Spinal cord (tissue), 9 donors: ENCODE measurements at regions not wholly inside any gene's neighbourhood (a gene's known extent, or its start where the extent isn't known, plus 50 kb on each side); places are given as distances from the start of the nearest gene placed in this dataset.

ENCODE experiments used
- DNase-seq, 6 donors: peaks; one replicate each; pipeline versions ENCODE4 v3.0.0 to v3.0.0-alpha.2; 2013 to 2015; ENCODE audit warnings: low spot score in 6 of 6, low read depth in 4 of 6
- H3K27ac ChIP-seq: one replicate; pipeline ENCODE4 v1.5.1; 2013; ENCODE audit warnings: low read depth, low read length, control low read depth
- H3K27me3 ChIP-seq: one replicate; pipeline ENCODE4 v1.6.1; 2013; ENCODE audit warnings: low read length; ENCODE audit not compliant: control insufficient read depth, insufficient read depth
- H3K36me3 ChIP-seq: one replicate; pipeline ENCODE4 v1.6.1; 2013; ENCODE audit warnings: low read length; ENCODE audit not compliant: control insufficient read depth, insufficient read depth
- H3K4me1 ChIP-seq: one replicate; pipeline ENCODE4 v1.6.1; 2013; ENCODE audit warnings: low read length; ENCODE audit not compliant: control insufficient read depth, insufficient read depth
- H3K4me3 ChIP-seq: one replicate; pipeline ENCODE4 v1.5.1; 2013; ENCODE audit warnings: low read depth, low read length, control low read depth
- H3K9me3 ChIP-seq: one replicate; pipeline ENCODE4 v1.6.1; 2013; ENCODE audit warnings: low read length; ENCODE audit not compliant: control insufficient read depth, insufficient read depth
- WGBS: methylation state at CpG from one replicate; pipeline ENCODE4 v1.1.5; 2013; ENCODE audit warnings: missing lambda C conversion rate; ENCODE audit not compliant: insufficient coverage; 5-methylcytosine and 5-hydroxymethylcytosine counted together
- donor health status: healthy.

DNA sequence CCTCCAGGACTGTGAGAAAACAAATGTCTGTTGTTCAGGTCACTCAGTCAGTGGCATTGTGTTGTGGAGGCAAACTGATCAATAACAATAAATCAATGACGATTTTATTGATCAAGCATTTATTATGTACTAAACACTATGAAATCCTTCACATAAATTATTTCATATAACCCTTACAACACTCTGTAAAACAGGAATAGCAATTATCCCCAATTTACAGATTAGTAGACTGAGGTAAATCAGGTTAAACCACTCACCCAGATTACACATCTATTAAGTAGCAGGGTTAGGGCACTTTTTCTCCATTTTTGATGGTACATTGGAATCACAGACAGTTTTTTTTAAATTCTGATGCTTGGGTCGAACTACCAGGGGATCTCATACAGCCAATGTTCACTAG is 372.8 kb upstream of the MAF start:
- Histone ChIP-seq H3K27me3 (no peaks in the 10 kb centered on the region), H3K27ac (no peak overlapping the region), H3K36me3 (no peaks in the 10 kb centered on the region), H3K9me3 (no peaks in the 10 kb centered on the region), H3K4me3 (no peak overlapping the region), H3K4me1 (no peaks in the 10 kb centered on the region)
- DNase-seq: no peak
- WGBS: no CpG with 5 or more reads among the region's 2 CpGs

DNA sequence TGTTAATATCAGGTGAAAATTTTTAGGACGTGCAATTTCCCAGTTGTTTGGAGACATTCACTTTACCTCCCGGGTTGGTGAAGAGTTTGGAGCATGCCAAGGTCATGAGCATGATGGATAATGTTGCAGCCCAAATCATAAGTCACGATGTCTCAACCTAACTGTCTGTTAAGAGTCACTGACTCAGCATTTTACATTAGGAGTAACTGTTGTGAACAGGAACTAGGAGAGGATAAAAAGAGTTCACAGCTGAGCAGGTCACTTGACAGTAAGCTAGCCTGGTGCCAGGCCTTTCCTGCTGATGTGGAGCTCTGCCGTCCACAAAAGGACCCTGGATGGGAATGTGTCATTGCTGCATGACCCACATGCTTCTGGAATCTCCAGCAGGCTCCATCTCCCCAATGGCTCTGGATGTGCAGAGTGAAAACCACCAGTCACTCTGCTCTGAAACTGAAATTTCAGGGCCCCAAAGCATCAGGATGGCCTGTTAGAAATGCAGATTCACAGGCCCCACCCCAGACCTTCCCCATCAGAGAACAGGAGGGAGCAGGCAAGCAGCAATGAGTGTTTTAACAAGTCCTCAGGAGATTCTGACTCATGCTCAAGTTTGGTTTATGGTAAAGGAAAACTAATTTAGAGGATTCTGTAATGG is 371.6 kb upstream of the MAF start:
- Histone ChIP-seq H3K27ac (no peak overlapping the region), H3K4me3 (no peak overlapping the region), H3K27me3 (no peaks in the 10 kb centered on the region), H3K36me3 (no peaks in the 10 kb centered on the region), H3K4me1 (no peaks in the 10 kb centered on the region), H3K9me3 (no peaks in the 10 kb centered on the region)
- no peak for DNase-seq
- WGBS: 55% methylated on average over 2 of the region's 4 CpGs

DNA sequence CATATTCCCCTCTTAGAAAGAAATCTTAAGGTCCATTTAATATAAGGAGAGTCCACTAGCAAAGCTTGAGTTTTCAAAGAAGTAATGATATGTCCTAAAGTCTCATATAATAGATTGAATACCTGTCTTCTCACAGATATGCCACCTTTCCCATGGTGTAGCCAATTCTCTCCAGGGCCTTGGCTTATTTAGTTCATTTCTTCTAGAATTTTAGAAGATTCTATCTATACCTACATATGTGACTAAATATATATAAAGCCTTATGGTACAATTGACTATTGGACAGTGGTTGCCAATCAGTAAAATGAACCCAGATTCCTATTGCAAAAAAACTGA is 370.7 kb upstream of the MAF start:
- H3K27me3 ChIP-seq: no peaks in the 10 kb centered on the region
- H3K36me3 ChIP-seq: no peaks in the 10 kb centered on the region
- H3K9me3 ChIP-seq: no peaks in the 10 kb centered on the region
- H3K4me1 ChIP-seq: no peaks in the 10 kb centered on the region
- no peak overlapping the region for H3K4me3 ChIP-seq
- no peak for DNase-seq
- no peak overlapping the region for H3K27ac ChIP-seq

DNA sequence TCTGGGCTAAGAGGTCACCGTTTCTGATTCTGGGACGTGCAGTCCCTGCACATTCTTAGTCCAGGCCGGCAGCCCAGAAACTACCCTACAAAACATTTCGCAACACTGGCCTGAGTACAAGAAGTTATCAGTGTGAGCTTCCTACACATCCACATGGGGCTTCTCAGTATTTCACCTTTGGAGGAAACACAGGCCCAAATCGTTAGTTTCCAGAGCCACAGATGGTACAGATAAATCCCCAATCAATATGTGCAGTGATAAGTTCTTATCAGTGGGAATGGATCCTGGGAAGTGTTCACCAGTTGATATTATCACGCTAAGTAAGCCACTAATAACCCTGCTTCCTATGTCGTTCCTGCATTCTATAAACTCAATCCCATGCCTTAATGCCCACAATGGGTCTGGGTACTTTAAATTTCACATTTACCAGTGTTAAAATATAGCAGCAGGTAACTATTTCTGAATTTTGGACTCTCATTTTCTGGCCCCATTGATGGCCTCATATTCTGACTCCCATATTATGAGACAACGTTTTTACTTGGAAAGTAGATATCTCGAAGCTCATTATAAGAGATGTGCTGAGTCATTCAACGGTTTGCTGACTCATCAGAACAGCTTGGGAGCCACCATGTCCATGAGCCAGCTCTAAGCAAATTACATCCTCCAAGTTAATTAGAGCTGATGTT is 370.2 kb upstream of the MAF start:
- DNase-seq: no peak
- no peaks in the 10 kb centered on the region for H3K27me3 ChIP-seq
- WGBS: 87% methylated on average over 5 of the region's 10 CpGs
- no peaks in the 10 kb centered on the region for H3K36me3 ChIP-seq
- no peaks in the 10 kb centered on the region for H3K4me1 ChIP-seq
- H3K4me3 ChIP-seq: no peak overlapping the region
- H3K9me3 ChIP-seq: no peaks in the 10 kb centered on the region
- H3K27ac ChIP-seq: no peak overlapping the region

DNA sequence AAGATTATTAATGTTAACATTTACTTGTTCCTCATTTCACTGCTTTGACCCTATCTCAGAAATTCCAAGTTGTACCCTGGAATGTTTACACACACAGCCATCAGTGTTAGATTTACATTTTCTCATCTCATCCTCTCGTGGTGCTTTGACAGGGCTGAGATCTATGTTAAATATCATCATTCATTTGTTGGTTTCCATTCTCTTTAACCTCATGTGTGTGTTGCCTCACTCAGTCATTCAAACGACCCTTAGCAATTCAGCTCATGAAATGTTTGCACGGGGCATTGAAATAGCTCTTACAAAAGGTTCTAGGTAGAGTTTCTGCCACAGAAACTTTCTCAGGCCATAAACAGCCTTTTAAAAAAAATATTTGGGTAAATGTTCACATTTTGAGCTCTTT is 369.6 kb upstream of the MAF start:
- Histone ChIP-seq H3K4me3 (no peak overlapping the region), H3K27ac (no peak overlapping the region), H3K4me1 (no peaks in the 10 kb centered on the region), H3K36me3 (no peaks in the 10 kb centered on the region), H3K9me3 (no peaks in the 10 kb centered on the region), H3K27me3 (no peaks in the 10 kb centered on the region)
- no peak for DNase-seq
- no CpG with 5 or more reads among the region's 3 CpGs for WGBS

DNA sequence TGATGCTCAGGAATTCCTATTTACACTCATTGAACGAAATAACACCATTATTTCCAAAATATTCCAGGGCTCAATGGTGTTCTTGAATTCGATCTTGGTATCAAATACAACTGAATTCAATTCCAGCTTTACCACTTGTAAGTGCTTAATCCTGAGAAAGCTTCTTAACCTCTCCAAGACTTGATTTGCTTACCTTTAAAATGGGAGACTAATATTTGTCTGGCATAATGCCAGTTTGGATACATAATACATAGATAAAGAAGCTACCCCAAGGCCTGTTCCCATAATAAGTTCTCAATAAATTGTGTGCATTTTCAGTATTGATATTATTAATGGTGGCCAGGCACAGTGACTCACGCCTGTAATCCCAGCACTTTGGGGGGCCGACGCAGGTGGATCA is 368.9 kb upstream of the MAF start:
- DNase-seq: no peak
- H3K9me3 ChIP-seq: no peaks in the 10 kb centered on the region
- H3K4me3 ChIP-seq: no peak overlapping the region
- no peak overlapping the region for H3K27ac ChIP-seq
- H3K27me3 ChIP-seq: no peaks in the 10 kb centered on the region
- WGBS: no CpG with 5 or more reads among the region's 5 CpGs
- no peaks in the 10 kb centered on the region for H3K4me1 ChIP-seq
- H3K36me3 ChIP-seq: no peaks in the 10 kb centered on the region

DNA sequence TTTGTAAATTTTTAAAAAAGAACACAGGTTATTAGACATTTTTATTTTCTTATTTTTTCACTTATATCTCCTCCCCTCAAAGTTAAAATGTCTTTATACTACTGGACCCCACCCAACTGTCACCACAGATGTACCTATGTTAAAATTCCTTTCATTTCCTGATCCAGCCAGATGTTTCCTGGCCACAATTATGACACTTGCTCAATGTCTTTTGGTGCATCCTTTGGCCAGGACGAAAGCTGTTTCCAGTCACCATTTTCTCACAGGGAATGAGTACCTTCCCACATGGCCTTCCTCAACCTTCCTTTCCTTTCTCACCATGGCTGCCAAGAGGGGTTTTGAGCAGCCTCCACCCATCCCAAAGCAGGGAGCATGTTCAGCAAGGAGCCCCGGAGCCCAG is 365.7 kb upstream of the MAF start:
- Histone ChIP-seq H3K27ac (no peak overlapping the region), H3K27me3 (no peaks in the 10 kb centered on the region), H3K36me3 (no peaks in the 10 kb centered on the region), H3K4me3 (no peak overlapping the region), H3K4me1 (no peaks in the 10 kb centered on the region), H3K9me3 (no peaks in the 10 kb centered on the region)
- 100% methylated on average over 2 of the region's 2 CpGs for WGBS
- DNase-seq: no peak

DNA sequence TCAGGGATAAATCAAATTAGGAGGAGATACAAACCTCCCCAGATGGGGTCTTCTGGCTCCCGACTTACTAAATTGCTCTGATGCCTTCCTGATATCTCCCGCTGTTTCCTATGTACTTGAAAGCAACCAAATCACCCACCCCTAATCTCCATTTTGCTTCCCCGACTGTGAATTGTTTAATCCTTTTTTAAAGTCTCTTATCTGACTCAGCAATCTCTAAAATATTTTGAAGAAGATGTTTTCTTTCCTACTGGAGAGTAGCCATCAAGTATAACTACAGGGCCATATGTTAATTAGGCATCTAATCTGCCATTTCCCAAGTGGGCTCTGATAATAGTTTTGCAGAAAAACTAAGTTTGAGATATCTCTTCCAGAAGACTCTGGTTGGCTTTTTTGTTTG is 365.2 kb upstream of the MAF start:
- 100% methylated on average over 1 of the region's 3 CpGs for WGBS

DNA sequence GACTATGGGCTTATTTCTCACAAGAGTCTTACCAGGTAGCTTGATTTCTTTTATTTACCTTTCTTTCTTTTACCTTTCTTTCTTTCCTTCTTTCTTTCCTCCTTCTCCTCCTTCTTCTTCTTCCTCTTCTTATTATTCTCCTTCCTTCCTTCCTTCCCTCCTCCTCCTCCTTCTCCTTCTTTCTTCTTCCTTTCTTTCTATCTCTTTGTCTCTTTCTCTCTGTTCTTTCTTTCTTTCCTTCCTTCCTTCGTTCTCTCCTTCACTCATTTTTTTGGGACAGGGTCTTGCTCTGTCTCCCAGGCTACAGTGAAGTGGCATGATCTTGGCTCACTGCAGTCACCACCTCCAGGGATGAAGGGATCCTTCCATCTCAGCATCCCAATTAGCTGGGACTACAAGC is 363.6 kb upstream of the MAF start:
- Histone ChIP-seq H3K27me3 (no peaks in the 10 kb centered on the region), H3K9me3 (no peaks in the 10 kb centered on the region), H3K4me3 (no peak overlapping the region), H3K27ac (no peak overlapping the region), H3K36me3 (no peaks in the 10 kb centered on the region), H3K4me1 (no peaks in the 10 kb centered on the region)
- 0% methylated on average over 1 of the region's 1 CpG for WGBS
- no peak for DNase-seq

More for the DNA sequence above, 365.2 kb upstream of the MAF start:
- DNase-seq: no peak
- Histone ChIP-seq H3K4me1 (no peaks in the 10 kb centered on the region), H3K27ac (no peak overlapping the region), H3K36me3 (no peaks in the 10 kb centered on the region), H3K9me3 (no peaks in the 10 kb centered on the region), H3K4me3 (no peak overlapping the region), H3K27me3 (no peaks in the 10 kb centered on the region)

DNA sequence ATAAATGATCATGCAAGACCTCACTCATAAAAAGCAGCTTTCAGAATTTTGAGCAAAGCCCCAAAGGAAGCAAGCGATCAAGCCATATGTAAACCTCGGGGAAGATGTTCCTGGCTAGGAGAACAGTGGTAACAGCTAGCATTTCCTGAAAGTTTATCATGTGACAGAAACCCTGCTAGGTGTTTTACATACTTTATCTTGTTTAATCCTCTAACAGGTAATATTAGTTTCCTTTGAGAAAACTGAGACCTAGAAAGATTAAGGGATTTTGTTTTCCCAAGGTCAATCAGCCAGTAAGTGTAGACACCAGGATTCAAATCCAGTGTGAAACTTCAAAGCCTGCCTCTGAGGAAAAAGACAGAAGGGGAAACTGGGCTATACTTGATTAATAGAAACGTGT is 362.4 kb upstream of the MAF start:
- Histone ChIP-seq H3K36me3 (no peaks in the 10 kb centered on the region), H3K27ac (no peak overlapping the region), H3K4me1 (no peaks in the 10 kb centered on the region), H3K27me3 (no peaks in the 10 kb centered on the region), H3K9me3 (no peaks in the 10 kb centered on the region), H3K4me3 (no peak overlapping the region)
- 100% methylated on average over 1 of the region's 3 CpGs for WGBS
- DNase-seq: no peak
